ENCODE measurements at regions not wholly inside any gene's neighbourhood (a gene's known extent, or its start where the extent isn't known, plus 50 kb on each side); places are given as distances from the start of the nearest gene placed in this dataset.
A peak's percentile ranks its signal among the peaks of the same experiment; 100 is the strongest.
"Not testable (repeated sequence)": the region's sequence is repeated elsewhere in the genome, so short reads cannot be mapped to it uniquely, and the experiment has no call there.

GRCh38 chrX:45447331-45447730 is 246.7 kb upstream of the DIPK2B start:
- in situ Hi-C loops (cut with MboI; ENCODE audit: low pct_unique_long_range_greater_than_20kb, low sequenced_read_pairs) = no loop called here

DNA sequence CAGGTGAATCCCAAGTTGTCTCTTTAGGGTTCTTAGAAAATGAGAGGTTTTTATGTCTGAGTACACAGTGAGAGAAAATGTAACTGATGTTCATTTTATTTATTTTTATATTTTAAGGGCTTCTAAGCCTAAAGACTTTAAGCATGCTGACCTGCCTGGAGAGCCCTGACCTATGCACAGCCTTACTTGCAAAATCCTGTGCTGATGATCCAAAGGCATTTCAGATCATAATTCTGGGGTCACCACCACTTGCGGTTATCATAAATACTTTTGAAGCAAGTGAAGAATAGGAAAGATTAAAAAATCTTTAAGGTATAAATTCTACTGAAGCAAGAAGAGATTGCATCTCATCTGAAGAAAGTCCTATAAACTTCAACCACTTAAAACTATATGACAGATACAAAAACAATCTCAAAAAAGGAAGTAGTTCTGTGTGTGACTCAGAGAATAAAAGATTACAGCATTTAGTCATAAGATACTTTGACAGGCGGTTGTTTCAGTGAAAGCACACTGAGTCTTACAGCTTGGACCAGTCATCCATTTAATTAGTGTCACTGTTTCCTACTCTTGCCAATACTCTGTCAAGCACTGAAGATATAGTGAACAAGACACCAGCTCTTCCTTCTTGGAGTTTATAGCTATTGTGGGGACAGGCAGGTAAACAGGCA is 245.2 kb upstream of the DIPK2B start:
- peak; percentile 61 for DNase-seq
- in situ Hi-C loops (cut with MboI; ENCODE audit: low pct_unique_long_range_greater_than_20kb, low sequenced_read_pairs) = no loop called here

More at GRCh38 chrX:45447331-45447730, 246.7 kb upstream of the DIPK2B start:
- no peak for DNase-seq

DNA sequence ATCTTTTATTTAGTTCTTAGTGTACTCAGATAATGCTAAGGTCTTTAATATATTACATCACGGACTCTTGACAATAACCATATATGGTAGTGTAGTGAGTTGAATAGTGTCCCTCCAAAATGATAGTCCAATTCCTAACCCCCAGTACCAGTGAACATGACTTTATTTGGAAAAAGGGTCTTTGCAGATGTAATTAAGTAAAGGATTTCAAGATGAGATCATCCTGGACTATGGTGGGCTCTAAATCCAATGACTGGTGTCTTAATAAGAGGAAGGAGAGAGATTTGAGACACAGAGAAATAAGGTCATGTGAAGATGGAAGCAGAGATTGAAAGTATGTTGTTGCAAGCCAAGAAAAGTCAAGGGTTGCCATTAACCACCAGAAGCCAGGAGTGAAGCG is 236.5 kb upstream of the DIPK2B start:
- DNase-seq = no peak
- in situ Hi-C loops (cut with MboI; ENCODE audit: low pct_unique_long_range_greater_than_20kb, low sequenced_read_pairs) = no loop called here

DNA sequence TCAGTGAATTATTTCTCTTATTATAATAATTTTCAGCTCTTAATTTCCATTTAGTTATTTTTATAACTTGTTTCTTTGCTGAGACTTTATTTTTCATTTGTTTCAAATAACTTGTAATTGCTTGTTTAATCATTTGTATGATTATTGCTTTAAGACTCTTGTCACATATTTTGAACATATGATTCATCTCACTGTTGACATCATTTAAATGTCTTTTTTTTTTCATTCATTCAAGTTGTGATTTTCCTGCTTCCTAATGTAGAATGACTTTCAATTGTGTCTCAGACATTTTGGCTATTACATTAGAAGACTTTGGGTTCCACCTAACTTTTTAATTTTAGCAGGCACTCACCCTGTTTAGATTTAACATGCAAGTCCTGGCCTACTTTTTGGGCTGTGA is 234.8 kb upstream of the DIPK2B start:
- in situ Hi-C loops (cut with MboI; ENCODE audit: low pct_unique_long_range_greater_than_20kb, low sequenced_read_pairs) = no loop called here
- DNase-seq = no peak

DNA sequence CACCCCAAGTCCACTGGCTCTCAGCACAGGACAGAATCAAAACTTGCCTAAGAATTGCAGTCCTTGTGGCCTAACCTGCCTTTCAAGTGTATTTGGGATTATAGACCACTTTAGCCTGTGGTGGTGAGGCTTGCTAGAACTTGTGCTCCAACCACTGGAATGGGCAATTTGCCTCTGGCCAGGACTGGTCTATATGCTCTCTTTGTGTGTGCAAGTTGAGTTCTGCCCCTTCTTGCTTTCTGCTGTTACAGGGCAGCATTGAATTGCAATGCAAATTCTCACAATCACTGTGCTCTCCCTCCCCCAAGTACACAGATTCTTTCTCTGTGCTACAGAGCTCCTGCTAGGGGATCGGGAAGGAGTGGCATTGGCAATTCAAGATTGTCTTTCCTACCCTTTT is 233.6 kb upstream of the DIPK2B start:
- in situ Hi-C loops (cut with MboI; ENCODE audit: low pct_unique_long_range_greater_than_20kb, low sequenced_read_pairs) = no loop called here

DNA sequence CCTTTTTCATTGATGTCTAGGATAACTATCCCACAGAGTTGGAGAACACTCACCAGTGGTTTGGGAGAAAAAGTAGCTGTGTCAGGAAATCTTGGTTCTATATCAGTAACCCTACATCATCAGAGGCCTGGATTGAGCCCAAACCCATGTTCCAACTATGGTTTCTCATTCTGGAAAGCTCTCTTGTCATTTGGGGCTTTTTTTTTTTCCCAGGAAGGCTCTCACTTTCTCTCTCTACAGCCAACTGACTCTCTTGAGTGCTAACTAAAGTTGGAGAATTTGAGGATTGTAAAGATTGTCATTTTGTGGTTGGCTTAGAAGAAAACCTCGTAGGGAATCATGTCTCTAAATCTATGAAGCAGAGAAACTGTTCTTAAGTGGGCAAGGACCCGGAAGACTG is 228.2 kb upstream of the DIPK2B start:
- DNase-seq = no peak
- in situ Hi-C loops (cut with MboI; ENCODE audit: low pct_unique_long_range_greater_than_20kb, low sequenced_read_pairs) = no loop called here

More for the DNA sequence above, 233.6 kb upstream of the DIPK2B start:
- no peak for DNase-seq

GRCh38 chrX:45424326-45424725 is 223.7 kb upstream of the DIPK2B start:
- in situ Hi-C loops (cut with MboI; ENCODE audit: low pct_unique_long_range_greater_than_20kb, low sequenced_read_pairs) = no loop called here
- DNase-seq = no peak

- DNase-seq = no peak
- in situ Hi-C loops (cut with MboI; ENCODE audit: low pct_unique_long_range_greater_than_20kb, low sequenced_read_pairs) = no loop called here
These were observed 221.7 kb upstream of the DIPK2B start for GRCh38 chrX:45422216-45422925.

- no peak for DNase-seq
- in situ Hi-C loops (cut with MboI; ENCODE audit: low pct_unique_long_range_greater_than_20kb, low sequenced_read_pairs) = no loop called here
These were observed 221.1 kb upstream of the DIPK2B start for GRCh38 chrX:45421806-45422205.

GRCh38 chrX:45404206-45404605 is 203.5 kb upstream of the DIPK2B start:
- DNase-seq = no peak
- in situ Hi-C loops (cut with MboI; ENCODE audit: low pct_unique_long_range_greater_than_20kb, low sequenced_read_pairs) = no loop called here

- DNase-seq = no peak
- in situ Hi-C loops (cut with MboI; ENCODE audit: low pct_unique_long_range_greater_than_20kb, low sequenced_read_pairs) = no loop called here
These were observed 201.2 kb upstream of the DIPK2B start for GRCh38 chrX:45401923-45402322.

GRCh38 chrX:45400951-45401725 is 200.5 kb upstream of the DIPK2B start:
- in situ Hi-C loops (cut with MboI; ENCODE audit: low pct_unique_long_range_greater_than_20kb, low sequenced_read_pairs); DNase-seq: not testable (repeated sequence)

GRCh38 chrX:45400027-45400779 is 199.5 kb upstream of the DIPK2B start:
- in situ Hi-C loops (cut with MboI; ENCODE audit: low pct_unique_long_range_greater_than_20kb, low sequenced_read_pairs) = no loop called here
- DNase-seq = no peak

- in situ Hi-C loops (cut with MboI; ENCODE audit: low pct_unique_long_range_greater_than_20kb, low sequenced_read_pairs) = no loop called here
- DNase-seq = no peak
These were observed 185.1 kb upstream of the DIPK2B start for GRCh38 chrX:45385757-45386156.

DNA sequence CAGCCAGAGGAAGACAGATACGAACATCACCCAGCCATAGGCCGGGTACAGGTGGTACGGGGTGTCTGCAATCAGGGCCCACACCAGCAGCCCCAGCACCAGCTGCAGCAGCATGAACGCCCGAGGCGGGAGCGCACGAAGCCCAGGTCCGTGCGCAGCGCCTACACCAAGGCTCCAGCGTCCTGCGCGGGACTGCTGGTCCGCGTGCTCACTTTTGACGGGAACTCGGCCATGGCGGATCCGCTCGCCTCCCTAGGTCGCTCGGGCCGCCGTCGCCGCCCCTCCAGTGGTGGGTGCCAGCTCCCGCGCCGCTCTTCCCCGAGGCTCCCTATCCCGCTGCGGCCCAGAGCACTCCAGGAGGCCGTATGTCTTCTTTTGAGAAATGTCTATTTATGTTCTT is 181.2 kb upstream of the DIPK2B start:
- DNase-seq = no peak
- in situ Hi-C loops (cut with MboI; ENCODE audit: low pct_unique_long_range_greater_than_20kb, low sequenced_read_pairs) = no loop called here

DNA sequence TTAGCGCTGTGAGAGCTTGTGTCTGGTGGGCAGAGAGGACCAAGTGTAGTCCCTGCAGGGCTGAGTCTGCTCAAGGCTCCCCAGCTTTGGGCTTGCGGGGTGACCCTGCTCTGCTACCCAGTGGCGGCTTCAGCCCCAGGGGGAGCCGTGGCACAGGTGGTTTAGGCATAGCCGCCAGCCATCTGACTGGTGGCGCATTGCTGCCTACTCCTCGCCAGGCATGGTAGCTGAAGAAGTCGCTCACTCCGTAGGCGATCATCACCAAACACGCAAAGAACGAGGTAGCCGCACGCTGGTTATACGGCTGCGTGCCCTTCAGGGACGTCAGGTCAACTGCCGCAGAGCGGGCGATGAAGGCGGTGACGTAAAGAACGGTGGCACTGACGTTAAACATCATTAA is 180.7 kb upstream of the DIPK2B start:
- in situ Hi-C loops (cut with MboI; ENCODE audit: low pct_unique_long_range_greater_than_20kb, low sequenced_read_pairs) = no loop called here
- no peak for DNase-seq

DNA sequence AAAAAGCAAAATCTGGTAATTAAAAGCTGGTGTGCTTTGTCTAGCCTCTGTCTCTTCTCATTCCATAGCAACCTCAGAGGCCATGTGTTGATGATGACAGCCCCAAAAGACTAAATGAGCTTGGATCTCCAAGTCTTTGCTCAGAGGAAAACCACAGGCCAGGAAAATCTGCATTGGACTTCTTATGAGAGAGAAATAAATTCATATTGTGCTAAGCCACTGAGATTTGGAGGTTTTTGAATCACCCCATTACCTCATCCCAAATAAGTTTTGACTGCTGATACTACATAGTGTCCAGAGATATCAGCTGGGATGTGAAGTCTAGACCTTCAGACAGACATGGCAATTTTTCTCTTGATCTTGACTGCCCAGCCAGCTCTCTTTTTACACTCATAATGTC is 178.6 kb upstream of the DIPK2B start:
- no peak for DNase-seq
- in situ Hi-C loops (cut with MboI; ENCODE audit: low pct_unique_long_range_greater_than_20kb, low sequenced_read_pairs) = no loop called here

- no peak for DNase-seq
- in situ Hi-C loops (cut with MboI; ENCODE audit: low pct_unique_long_range_greater_than_20kb, low sequenced_read_pairs) = no loop called here
These were observed 171.5 kb upstream of the DIPK2B start for GRCh38 chrX:45372151-45372550.

DNA sequence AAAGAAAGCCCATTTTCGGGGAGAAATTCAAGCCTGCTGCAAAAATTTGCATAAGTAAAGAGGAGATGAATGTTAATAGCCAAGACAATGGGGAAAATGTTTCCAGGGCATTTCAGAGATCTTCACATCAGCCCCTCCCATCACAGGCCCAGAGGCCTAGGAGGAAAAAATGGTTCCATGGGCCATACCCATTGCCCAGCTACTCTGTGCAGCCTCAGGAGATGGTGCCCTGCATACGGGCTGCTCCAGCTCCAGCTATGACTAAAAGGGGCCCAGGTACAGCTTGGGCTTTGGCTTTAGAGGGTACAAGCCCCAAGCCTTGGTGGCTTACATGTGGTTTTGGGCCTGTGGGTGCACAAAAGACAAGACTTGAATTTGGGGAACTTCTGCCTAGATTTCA is 168.0 kb upstream of the DIPK2B start:
- no peak for DNase-seq
- in situ Hi-C loops (cut with MboI; ENCODE audit: low pct_unique_long_range_greater_than_20kb, low sequenced_read_pairs) = no loop called here

DNA sequence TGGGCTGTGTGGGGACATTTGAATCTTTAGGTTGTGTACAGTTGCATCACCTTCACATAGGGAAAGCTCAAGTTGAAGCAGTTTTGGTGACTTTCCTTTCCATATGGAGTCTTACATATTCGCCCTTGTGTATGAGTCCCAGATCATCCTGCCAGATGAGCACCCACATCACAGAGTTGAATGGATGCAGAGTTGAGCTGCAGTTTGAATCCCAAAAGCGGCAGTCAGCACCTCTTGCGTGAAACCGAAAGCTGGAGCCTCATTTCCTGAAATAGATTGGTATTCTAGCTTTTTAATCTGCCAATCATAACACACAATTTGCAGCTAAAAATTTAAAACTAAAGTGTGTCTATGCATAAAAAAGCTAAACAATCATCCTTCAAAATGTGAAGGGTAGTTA is 162.9 kb upstream of the DIPK2B start:
- in situ Hi-C loops (cut with MboI; ENCODE audit: low pct_unique_long_range_greater_than_20kb, low sequenced_read_pairs) = no loop called here
- no peak for DNase-seq

Measured in KBM-7 (cell line).